ENCODE measurements at regions not wholly inside any gene's neighbourhood (a gene's known extent, or its start where the extent isn't known, plus 50 kb on each side); places are given as distances from the start of the nearest gene placed in this dataset.
"Not testable (repeated sequence)": the region's sequence is repeated elsewhere in the genome, so short reads cannot be mapped to it uniquely, and the experiment has no call there.

- not testable (repeated sequence) for DNase-seq (ENCODE audit: low spot score)
Measured at GRCh38 chr1:206362994-206363393, 107.3 kb upstream of the IKBKE start.

GRCh38 chr1:206365271-206365670, 105.0 kb upstream of the IKBKE start:
- peak; percentile 70 for DNase-seq (ENCODE audit: low spot score)

GRCh38 chr1:206366131-206366530, 104.1 kb upstream of the IKBKE start:
- peak; percentile 3 for DNase-seq (ENCODE audit: low spot score)

GRCh38 chr1:206366772-206367171, 103.5 kb upstream of the IKBKE start:
- not testable (repeated sequence) for DNase-seq (ENCODE audit: low spot score)

GRCh38 chr1:206367955-206368622, 102.2 kb upstream of the IKBKE start:
- DNase-seq (ENCODE audit: low spot score), result not testable (repeated sequence)

GRCh38 chr1:206374725-206375124, 95.6 kb upstream of the IKBKE start:
- DNase-seq (ENCODE audit: low spot score), result not testable (repeated sequence)

- DNase-seq (ENCODE audit: low spot score), result not testable (repeated sequence)
Measured at GRCh38 chr1:206375552-206375951, 94.7 kb upstream of the IKBKE start.

- not testable (repeated sequence) for DNase-seq (ENCODE audit: low spot score)
Measured at GRCh38 chr1:206378506-206378905, 91.8 kb upstream of the IKBKE start.

- not testable (repeated sequence) for DNase-seq (ENCODE audit: low spot score)
Measured at GRCh38 chr1:206379245-206379644, 91.0 kb upstream of the IKBKE start.

- peak; percentile 20 for DNase-seq (ENCODE audit: low spot score)
Measured at GRCh38 chr1:206380163-206380790, 90.0 kb upstream of the IKBKE start.

- peak; percentile 2 for DNase-seq (ENCODE audit: low spot score)
Measured at GRCh38 chr1:206380791-206381610, 89.3 kb upstream of the IKBKE start.

GRCh38 chr1:206384029-206384807, 86.1 kb upstream of the IKBKE start:
- peak; percentile 51 for DNase-seq (ENCODE audit: low spot score)

GRCh38 chr1:206384891-206385290, 85.4 kb upstream of the IKBKE start:
- not testable (repeated sequence) for DNase-seq (ENCODE audit: low spot score)

GRCh38 chr1:206387631-206388030, 82.6 kb upstream of the IKBKE start:
- not testable (repeated sequence) for DNase-seq (ENCODE audit: low spot score)

GRCh38 chr1:206391903-206392302, 78.4 kb upstream of the IKBKE start:
- not testable (repeated sequence) for DNase-seq (ENCODE audit: low spot score)

GRCh38 chr1:206397501-206397900, 72.8 kb upstream of the IKBKE start:
- DNase-seq (ENCODE audit: low spot score), result not testable (repeated sequence)

- DNase-seq (ENCODE audit: low spot score), result not testable (repeated sequence)
Measured at GRCh38 chr1:206398261-206398660, 72.0 kb upstream of the IKBKE start.

GRCh38 chr1:206403612-206404307, 66.5 kb upstream of the IKBKE start:
- not testable (repeated sequence) for DNase-seq (ENCODE audit: low spot score)

GRCh38 chr1:206404309-206405027, 65.8 kb upstream of the IKBKE start:
- not testable (repeated sequence) for DNase-seq (ENCODE audit: low spot score)

GRCh38 chr1:206405282-206405681, 65.0 kb upstream of the IKBKE start:
- DNase-seq (ENCODE audit: low spot score), result not testable (repeated sequence)

Data from globus pallidus (tissue), 1 donor.